ENCODE measurements at regions not wholly inside any gene's neighbourhood (a gene's known extent, or its start where the extent isn't known, plus 50 kb on each side); places are given as distances from the start of the nearest gene placed in this dataset.
A peak's percentile ranks its signal among the peaks of the same experiment; 100 is the strongest.

- Histone ChIP-seq H3K4me3 (no peak overlapping the region), H3K4me1 (peaks cover 0 to 16% (median 9%) of the 10 kb centered on the region in 3 donors), H3K36me3 (no peaks in the 10 kb centered on the region), H3K27ac (no peak overlapping the region), H3K9me3 (no peaks in the 10 kb centered on the region), H3K27me3 (peaks cover 0 to 15% (median 0%) of the 10 kb centered on the region in 4 donors)
- TF ChIP-seq CTCF (IDR thresholded peaks at IDR 0.05) (no peak), POLR2A (IDR thresholded peaks at IDR 0.05) (no peak)
- 85 to 91% methylated on average over 6 to 8 of the region's 8 CpGs for WGBS, 2 donors
- intact Hi-C loops (cut with DNase I), result no loop called here
- DNase-seq, result no peak
Observed at GRCh38 chr7:26486153-26486552, 194.5 kb downstream of the SNX10 start.

- WGBS, 2 donors, result 59 to 82% methylated on average over 1 to 4 of the region's 5 CpGs
Observed at GRCh38 chr7:26487780-26488515, 196.3 kb downstream of the SNX10 start.

GRCh38 chr7:26489391-26489790, 197.7 kb downstream of the SNX10 start:
- TF ChIP-seq CTCF (IDR thresholded peaks at IDR 0.05) (no peak), POLR2A (IDR thresholded peaks at IDR 0.05) (no peak)
- no peak for DNase-seq
- peaks cover 0 to 37% (median 9%) of the 10 kb centered on the region in 3 donors for H3K4me1 ChIP-seq
- intact Hi-C loops (cut with DNase I), result no loop called here
- no peak overlapping the region for H3K27ac ChIP-seq
- H3K9me3 ChIP-seq, result no peaks in the 10 kb centered on the region
- 88 to 93% methylated on average over 1 of the region's 1 CpG for WGBS, 2 donors
- no peak overlapping the region for H3K4me3 ChIP-seq
- H3K27me3 ChIP-seq, result peaks cover 0 to 15% (median 0%) of the 10 kb centered on the region in 4 donors
- H3K36me3 ChIP-seq, result no peaks in the 10 kb centered on the region

More at GRCh38 chr7:26487780-26488515, 196.3 kb downstream of the SNX10 start:
- Histone ChIP-seq H3K36me3 (no peaks in the 10 kb centered on the region), H3K4me1 (peaks cover 0 to 34% (median 9%) of the 10 kb centered on the region in 3 donors), H3K4me3 (no peak overlapping the region), H3K9me3 (no peaks in the 10 kb centered on the region), H3K27ac (no peak overlapping the region), H3K27me3 (peaks cover 0 to 15% (median 0%) of the 10 kb centered on the region in 4 donors)
- intact Hi-C loops (cut with DNase I), result no loop called here
- no peak for DNase-seq
- no peak for TF ChIP-seq POLR2A (IDR thresholded peaks at IDR 0.05)
- no peak for TF ChIP-seq CTCF (IDR thresholded peaks at IDR 0.05)

GRCh38 chr7:26489906-26490639, 198.4 kb downstream of the SNX10 start:
- TF ChIP-seq CTCF (IDR thresholded peaks at IDR 0.05) (no peak), POLR2A (IDR thresholded peaks at IDR 0.05) (no peak)
- Histone ChIP-seq H3K36me3 (no peaks in the 10 kb centered on the region), H3K9me3 (no peaks in the 10 kb centered on the region), H3K27me3 (peaks cover 0 to 15% (median 0%) of the 10 kb centered on the region in 4 donors), H3K4me1 (peaks cover 0 to 37% (median 9%) of the 10 kb centered on the region in 3 donors), H3K4me3 (no peak overlapping the region), H3K27ac (peak overlapping the region in 1 of 4 donors; percentile 88)
- intact Hi-C loops (cut with DNase I), result loop anchor here (5.0 kb wide), 1 partner anchor 662 kb away; the partner anchor contains the start of gene HOXA3
- 62 to 63% methylated on average over 5 to 7 of the region's 7 CpGs for WGBS, 2 donors
- no peak for DNase-seq

Data from esophagus squamous epithelium (tissue), 5 donors.